ENCODE measurements at regions not wholly inside any gene's neighbourhood (a gene's known extent, or its start where the extent isn't known, plus 50 kb on each side); places are given as distances from the start of the nearest gene placed in this dataset.

DNA sequence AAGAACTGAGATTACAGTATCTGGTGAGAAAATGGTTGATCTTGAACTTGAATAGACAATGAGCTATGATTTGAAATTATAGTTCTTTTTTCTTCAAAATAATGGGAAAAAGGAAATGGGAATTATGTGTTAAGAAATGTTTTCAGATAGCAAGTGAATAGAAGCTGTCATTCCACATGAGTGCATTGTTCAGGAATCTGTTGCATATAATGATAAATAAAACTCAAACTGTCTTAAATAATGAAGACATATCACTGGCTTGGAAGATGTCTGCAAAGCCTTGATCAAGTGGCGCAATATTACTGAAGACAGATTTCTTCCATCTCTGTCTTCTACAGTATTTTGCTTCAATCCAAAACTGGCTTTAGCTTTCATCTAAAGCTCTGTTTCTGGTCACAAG is 479.3 kb upstream of the ZFP42 start:
- TF ChIP-seq, protein P1, sequence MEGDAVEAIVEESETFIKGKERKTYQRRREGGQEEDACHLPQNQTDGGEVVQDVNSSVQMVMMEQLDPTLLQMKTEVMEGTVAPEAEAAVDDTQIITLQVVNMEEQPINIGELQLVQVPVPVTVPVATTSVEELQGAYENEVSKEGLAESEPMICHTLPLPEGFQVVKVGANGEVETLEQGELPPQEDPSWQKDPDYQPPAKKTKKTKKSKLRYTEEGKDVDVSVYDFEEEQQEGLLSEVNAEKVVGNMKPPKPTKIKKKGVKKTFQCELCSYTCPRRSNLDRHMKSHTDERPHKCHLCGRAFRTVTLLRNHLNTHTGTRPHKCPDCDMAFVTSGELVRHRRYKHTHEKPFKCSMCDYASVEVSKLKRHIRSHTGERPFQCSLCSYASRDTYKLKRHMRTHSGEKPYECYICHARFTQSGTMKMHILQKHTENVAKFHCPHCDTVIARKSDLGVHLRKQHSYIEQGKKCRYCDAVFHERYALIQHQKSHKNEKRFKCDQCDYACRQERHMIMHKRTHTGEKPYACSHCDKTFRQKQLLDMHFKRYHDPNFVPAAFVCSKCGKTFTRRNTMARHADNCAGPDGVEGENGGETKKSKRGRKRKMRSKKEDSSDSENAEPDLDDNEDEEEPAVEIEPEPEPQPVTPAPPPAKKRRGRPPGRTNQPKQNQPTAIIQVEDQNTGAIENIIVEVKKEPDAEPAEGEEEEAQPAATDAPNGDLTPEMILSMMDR (IDR thresholded peaks at IDR 0.05) = no peak
- TF ChIP-seq EZH2 (IDR thresholded peaks at IDR 0.05) (no peak), EZH2phosphoT487 (IDR thresholded peaks at IDR 0.05) (no peak)

All from neural progenitor cell (in vitro differentiated cells).